ENCODE measurements at regions not wholly inside any gene's neighbourhood (a gene's known extent, or its start where the extent isn't known, plus 50 kb on each side); places are given as distances from the start of the nearest gene placed in this dataset.
"Not testable (repeated sequence)": the region's sequence is repeated elsewhere in the genome, so short reads cannot be mapped to it uniquely, and the experiment has no call there.

DNA sequence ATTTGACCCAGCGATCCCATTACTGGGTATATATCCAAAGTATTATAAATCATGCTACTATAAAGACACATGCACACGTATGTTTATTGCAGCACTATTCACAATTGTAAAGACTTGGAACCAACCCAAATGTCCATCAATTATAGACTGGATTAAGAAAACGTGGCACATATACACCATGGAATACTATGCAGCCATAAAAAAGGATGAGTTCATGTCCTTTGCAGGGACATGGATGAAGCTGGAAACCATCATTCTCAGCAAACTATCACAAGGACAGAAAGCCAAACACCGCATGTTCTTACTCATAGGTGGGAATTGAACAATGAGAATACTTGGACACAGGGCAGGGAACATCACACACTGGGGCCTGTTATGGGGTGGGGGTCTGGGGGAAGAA, 317.8 kb downstream of the TSHZ3 start:
- not testable (repeated sequence) for DNase-seq

DNA sequence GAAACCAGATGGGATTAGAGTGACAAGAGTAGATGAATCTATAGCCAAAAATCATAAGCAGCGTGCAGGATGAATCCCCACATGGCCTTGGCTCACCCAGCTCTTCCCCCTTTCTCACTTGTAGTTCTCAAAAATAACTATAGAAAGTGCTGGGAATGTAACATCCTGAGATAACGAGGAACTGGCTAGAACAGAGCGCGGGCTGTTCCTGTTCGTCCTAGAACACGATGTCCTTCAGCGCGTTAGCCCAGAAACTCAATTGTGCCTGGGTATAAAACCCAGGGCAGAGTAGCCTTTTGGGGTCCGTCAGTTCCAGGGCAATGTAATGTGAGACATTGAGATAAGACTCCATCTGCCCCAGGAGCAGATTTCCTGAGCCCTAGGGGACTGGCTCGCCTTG, 326.2 kb downstream of the TSHZ3 start:
- no peak for DNase-seq

DNA sequence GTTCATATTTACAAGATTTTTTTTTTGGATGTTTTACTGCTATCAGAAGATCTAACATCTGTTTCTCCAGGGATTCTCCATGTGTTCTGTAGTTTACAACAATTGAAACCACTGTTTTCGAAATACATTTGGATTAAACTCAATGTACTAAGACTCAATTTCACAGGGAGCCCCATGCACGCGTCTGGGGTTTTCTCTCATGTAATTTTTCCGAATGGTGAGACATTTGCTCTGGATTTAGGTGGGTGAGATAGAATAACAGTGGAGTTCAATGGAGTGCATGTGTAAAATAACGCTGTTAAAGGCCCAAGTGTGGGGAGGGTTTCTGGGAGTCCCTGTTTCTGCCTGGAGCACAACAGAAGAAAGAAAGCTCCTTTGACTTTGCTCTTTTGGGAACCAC, 330.3 kb downstream of the TSHZ3 start:
- DNase-seq: no peak

DNA sequence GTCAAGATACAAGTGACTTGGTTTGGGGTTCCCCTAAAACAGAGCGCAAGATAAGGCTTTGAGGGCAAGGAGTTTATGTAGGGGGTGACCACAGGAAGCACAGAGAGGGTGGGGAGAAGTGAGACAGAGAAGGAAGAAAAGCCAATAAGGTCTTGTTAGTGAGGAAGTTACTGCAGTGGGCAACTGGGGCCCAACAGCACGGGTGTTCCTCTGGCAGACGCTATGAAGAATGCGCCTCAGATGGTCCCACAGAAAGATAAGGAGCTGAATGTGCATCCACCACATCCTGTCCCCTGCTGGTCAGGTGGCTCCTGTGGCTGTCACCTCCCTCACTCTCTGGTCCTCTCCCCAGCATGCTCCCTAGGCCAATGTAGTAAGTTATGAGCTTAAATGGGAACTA, 333.5 kb downstream of the TSHZ3 start:
- no peak for DNase-seq

DNA sequence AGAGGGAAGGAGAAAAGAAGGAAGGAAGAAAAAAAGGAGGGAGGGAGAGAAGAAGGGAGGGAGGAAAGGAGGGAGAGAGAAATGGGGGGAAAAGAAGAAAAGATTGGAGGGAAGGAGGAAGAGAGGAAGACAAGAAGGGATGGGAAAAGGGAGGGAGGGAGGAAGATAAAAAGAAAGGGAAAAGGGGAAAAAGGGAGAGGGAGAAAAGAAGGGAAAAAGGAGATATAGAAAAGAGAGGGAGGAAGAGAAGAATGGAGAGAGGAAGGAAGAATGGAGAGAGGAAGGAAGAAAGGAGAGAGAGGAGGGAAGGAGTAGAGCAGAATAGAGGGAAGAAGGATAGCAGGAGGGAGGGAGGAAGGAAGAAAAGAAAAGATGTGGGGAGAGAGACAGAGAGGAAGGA, 334.6 kb downstream of the TSHZ3 start:
- DNase-seq: no peak

DNA sequence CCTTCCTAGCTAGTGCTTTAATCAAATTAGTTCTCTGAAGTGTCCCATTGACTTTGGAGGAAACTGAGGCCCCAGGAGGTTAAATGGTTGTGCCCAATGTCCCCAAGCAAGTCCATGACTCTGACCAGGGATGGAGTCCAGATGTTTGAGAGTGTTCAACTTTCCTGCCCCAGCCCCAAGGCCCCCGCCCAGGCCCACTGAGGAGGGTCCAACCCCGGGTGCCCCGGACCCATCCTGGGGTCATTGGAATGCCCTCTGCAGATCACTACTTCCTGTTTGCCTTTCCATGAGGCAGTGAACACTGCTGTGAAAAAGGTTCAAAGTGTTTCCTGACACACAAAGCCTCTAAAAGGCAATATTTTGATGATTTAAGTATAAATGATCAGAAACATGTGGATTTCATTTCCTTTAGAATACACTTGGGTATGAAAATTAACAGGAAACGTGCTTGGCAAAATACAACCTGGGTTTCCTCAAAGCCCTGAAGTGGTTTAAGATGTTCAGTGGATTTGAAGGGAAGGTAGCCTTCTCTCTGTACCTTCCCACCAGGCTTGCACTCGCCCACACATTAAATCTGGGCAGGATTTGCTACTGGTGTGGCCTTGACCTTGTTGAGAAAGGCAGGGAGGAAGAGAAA, 335.7 kb downstream of the TSHZ3 start:
- DNase-seq: no peak

DNA sequence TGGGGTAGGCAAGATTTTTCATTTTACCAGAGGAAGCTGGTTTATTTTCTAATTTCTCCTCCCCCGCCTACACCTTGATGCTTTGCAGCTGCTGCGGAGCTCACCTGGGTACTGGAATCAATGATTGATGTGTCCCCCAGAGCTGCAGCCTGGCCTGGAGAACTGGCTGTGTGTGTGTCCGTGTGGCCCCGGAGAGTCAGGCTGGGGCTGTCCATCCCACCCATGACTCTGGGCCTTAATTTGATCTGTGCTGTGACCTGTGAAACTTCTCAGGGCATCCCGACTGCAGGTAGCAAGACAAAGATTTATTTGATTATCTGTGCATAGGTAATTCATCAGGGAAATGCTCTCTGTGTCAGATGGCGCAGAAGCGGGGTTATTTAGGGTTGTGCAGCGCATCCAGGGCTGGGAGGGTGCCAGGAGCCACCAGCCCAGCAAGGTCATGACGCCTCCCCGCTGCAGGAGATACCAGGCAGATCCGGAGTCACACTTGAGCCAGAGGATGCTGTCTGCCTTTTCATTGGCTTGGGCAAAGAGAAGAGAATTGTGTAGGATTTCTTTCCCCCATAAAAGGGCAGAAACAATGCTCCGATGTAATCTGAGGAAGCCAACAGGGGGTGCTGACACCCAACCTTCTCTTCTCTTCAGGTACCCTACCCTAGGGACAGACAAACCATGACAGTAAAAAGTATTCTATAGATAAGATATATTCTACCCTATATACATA, 346.6 kb downstream of the TSHZ3 start:
- DNase-seq: no peak

DNA sequence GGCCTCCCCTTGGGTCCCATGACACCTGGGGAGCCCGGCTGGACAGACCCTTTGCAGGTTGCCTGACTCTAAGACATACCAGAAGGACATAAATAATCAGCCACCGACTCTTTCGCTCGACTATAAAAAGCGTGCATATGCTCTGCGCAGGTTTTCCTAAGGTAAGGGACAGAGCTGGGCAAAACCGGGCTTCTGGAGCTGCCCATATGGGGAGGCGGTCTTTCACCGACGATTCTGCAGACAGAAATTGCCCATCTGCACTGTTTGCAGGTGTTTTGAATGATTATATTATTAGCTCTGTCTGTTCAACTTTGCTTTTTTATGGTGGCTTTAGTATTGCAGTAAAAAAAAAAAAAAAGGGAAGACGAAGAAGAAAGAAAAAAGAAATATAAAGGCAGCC, 347.2 kb downstream of the TSHZ3 start:
- no peak for DNase-seq

DNA sequence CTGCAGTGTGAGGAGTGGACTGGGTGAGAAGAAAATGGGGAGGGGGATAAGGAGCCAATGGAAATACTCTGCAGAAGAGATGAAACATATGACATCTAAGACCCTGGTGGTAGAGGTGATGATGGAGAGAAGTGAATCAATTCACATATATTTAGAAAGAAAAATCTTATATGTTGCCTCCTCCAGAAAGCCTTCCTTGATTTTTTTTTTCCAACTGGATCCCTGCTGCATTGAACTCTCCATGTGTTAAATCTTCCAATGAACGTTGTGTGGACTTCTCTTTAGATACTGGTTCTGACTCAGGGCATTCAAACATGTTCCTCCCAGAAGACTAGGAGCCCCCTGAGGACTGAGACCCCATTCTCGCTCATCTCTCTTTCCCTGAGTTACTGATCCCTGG, 348.3 kb downstream of the TSHZ3 start:
- no peak for DNase-seq

DNA sequence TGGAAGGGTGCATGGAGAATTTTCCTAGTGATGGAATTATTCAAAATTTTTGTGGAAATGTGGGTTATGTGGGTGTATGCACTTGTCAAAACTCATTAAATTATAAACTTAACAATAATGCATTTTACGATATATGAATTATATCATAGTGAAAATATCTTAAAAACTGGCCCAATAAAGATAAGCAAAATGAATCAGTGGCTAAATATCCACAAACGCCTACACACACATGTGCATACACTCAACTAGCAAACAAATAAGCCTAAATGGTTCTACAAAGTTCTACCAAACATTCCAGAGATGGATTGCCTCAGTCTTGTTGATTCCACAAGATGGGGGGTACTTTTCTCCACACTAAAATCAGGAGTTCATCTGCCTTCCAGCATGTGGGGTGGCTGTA, 349.5 kb downstream of the TSHZ3 start:
- DNase-seq: no peak

DNA sequence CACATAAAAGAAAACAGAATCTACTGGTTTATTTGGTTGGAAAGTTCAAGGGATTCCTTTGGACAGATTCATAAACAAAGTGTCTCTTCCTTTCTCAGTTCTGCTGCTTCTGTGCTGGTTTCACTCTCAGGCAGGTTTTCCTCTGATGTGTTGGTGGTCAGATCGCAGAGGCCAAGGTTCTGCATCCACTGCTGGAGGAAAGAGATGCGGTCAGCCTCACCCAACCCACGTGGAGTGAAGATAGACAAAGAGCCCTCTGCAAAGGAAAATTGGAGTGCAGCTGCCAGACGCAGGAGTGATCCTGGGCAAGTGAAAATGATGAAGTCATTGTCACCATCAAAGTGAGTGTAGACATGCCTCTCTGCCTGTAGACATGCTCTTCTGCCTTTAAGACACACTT, 352.0 kb downstream of the TSHZ3 start:
- DNase-seq: no peak

DNA sequence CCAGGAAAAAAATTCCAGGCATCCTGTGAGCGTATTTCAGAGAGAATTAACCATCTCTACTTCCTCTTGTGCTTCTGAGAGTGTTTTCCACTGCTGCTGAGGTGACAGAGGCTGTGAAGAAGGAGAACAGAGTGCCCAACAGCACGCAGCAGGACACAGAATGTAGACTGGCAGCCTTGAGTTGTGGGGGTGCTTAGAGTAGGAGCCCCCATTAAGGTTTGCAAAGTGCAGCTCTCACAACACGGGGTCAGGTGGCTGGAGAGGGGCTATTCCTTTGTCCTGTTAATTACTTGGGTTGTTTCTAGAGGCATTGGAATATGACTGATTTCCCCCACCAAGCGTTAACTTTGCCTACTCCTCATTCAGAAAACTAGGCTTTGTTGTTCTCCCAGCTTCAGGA, 370.6 kb downstream of the TSHZ3 start:
- no peak for DNase-seq

DNA sequence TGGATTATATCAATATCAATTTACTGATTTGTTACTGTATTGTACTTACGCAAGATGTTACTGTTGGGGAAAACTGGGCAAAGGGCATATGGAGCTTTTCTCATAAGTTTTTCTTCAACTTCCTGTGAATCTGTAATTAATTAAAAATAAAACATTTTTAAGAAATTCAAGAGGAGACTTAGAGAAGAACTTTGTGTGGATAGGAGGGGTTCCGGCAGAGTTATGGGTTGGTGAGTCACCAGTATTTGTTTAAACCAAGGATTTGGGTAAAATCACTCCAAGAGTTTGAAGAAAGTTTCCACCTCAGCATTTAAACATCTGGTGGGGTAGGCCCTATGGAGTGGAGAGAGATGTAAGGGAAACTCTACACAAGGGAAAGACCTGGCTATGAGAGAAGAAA, 379.6 kb downstream of the TSHZ3 start:
- no peak for DNase-seq

DNA sequence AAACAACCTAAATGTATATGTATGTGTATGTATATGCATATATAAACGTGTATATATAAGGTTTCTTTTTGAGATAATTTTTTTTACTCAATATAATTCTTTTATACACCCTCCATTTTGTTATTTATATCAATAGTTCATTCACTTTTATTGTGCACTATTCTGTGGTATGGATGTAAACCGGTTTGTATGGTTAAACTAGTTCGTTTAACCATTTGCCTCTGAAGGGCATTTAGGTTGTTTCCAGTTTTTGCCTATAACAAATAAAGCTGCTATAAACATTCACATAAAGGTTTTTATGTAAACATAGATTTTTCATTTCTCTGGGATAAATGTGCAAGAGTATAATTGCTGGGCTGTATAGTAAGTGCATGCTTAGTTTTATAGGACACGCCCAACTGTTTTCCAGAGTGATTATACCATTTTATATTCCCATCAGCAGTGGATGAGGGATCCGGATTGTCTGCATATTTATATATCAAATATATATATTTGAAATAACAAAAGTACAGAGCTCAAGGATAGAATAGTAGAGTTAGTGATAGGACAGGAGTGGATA, 380.3 kb downstream of the TSHZ3 start:
- DNase-seq: no peak

DNA sequence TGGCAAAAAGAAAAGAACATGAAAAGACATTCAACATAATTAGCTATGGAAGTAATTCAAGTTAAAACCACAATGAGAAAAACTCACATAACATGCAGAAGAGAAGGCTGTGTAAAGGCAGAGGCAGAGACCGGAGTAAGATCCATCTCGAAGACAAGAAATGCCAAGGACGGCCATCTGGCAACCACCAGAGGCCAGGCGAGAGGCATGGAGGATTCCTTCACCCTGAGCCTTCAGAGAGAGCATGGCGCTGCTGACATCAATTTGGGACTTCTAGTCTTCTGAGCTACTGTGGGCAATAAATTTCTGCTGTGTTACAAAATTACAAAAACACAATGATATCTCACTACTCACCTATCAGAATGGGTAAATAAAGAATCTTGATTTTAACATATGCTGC, 381.0 kb downstream of the TSHZ3 start:
- DNase-seq: no peak

DNA sequence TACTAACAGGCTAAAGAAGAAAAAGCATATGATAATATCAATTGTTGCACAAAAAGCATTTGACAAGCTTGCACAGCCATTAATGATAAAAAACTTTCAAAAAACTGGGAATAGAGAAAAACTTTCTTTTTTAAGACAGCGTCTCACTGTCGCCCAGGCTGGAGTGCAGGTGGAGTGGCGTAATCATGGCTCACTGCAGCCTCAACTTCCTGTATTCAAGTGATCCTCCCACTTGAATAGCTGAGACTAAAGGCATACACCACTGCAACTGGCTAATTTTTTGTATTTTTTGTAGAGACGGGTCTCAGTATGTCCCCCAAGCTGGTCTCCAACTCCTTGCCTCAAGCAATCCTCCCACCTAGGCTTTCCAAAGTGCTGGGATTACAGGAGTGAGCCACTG, 382.8 kb downstream of the TSHZ3 start:
- DNase-seq: peak; percentile 13 to 54

DNA sequence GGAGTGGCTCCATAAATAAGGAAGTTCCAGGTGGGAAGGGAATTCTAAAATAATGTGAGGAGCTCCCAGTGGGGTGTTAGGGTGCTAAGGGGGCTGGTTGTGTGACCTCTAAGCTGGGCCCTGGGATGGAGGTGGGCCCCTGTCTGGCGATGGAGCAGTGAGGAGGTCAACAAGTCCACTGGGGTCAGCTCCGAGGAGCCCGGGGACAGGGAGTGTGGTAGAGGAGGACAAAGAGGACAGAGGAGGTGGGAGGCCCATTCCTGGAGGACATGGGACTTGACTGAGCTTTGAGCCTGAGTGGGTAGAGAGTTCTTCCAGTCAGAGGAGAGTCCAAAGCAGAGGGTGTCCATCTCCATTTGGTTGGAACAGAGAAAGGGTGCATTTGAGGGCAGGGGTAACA, 390.2 kb downstream of the TSHZ3 start:
- no peak for DNase-seq

DNA sequence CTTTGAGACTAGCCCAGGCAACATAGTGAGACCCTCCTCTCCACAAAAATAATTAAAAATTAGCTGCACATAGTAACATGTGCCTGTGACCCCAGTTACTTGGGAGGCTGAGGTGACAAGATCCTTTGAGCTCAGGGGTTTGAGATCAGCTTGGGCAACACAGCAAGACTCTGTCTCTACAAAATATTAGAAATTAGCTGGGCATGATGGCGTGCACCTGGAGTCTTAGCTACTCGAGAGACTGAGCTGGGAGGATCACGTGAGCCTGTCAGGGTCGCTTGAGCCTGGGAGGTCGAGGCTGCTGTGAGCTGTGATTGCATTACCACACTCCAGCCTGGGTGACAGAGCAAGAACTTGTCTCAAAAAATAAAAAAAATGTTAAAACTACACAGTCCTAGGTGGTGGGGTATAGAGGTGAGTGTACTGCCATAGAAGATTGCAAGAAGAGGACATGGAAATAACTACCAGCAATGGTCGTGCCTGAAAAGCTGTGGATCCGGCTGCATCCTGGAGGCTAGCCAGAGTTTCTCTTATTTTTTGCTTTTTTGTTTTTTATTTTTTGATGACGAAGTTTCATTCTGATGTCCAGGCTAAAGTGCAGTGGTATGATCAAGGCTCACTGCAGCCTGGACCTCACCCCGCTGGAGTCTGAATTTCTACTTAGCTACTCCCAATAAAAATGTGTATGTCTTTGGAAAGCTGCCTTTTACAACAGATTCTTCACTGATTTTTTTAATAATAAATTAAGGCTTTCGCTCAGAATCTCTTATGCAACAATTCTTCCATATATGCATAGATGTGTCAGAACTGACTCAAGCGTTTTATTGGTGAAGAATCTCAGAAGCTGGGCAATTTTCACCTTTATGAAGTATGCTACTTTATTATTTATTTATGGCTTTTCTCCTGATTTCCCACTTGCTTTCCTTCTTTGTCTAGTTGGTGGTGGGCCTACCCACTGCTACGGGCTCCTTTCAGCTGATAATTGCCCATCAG, 393.8 kb downstream of the TSHZ3 start:
- no peak for DNase-seq

DNA sequence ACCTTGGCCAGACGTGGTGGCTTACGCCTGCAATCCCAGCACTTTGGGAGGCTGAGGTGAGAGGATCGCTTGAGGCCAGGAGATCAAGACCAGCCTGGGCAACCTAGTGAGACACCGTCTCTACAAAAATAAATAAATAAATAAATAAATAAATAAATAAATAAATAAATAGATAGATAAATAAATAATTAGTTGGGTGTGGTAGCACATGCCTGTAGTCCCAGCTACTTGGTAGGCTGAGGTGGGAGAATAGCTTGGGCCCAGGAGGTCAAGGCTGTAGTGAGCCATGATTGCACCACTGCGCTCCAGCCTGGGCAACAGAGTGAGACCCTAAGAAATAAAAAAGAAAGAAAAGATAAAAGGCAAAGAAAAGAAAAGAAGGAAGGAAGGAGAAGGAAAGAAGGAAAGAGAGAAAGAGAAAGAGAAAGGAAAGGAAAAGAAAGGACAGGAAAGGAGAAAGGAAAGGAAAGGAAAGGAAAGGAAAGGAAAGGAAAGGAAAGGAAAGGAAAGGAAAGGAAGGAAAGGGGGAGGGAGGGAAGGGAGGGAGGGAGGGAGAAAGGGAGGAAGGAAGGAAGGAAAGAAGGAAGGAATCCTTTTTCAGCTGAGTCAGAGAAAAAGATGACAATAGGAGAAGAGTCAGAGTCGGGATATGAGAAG, 404.8 kb downstream of the TSHZ3 start:
- DNase-seq: not testable (repeated sequence)

DNA sequence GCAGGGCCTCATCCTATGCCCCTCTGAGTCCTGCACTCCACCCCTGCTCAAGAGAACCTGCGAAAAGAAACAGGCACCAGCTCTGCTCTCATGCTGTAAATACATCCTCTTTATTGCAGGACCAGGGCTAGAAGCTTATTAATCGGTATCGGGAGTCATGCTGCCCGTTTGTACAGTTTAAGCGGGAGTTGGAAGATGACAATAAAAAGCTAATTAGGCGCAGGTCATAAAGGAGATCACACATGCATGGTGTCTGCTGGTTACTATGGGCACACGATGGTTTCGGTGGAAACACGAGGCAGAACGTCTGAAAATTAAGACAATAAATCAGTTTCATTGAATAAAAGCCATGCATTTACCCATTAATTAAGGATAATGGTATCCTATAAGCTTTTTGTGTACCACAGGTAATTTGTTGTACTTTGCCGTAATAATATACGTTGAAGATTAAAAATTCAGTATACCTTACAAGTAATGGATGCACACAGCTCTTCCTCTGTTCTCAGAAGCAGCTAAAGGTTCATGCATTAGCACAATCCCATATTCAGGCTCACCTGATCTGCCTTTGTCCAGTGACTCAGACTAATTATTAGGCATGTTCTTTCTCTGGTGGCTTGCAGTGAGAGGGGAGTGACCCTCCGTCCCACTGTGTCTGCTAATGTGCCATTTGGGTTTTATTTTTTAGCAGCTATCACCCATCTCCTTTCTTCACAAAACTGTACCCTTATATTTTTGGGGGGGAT, 406.0 kb downstream of the TSHZ3 start:
- DNase-seq: no peak

DNA sequence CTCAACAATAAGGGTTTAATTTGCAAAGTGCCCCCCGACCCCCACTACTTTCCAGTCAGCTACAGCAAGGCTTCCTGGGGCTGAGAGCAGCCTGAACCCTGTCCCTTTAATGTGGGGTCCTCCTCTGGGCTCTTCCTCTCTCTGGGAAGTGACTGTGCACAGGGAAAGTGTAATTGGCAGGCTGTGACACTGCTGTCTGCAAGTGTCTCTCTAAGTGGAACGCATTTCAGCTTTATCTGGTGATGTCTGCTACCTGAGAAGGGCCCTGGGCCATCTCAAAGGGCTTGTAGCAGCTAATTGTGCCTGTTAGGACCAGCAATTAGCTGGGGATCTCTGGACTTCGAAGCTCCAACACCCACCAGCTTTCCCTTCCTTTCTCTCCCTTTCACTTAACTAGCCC, 406.6 kb downstream of the TSHZ3 start:
- DNase-seq: no peak

DNA sequence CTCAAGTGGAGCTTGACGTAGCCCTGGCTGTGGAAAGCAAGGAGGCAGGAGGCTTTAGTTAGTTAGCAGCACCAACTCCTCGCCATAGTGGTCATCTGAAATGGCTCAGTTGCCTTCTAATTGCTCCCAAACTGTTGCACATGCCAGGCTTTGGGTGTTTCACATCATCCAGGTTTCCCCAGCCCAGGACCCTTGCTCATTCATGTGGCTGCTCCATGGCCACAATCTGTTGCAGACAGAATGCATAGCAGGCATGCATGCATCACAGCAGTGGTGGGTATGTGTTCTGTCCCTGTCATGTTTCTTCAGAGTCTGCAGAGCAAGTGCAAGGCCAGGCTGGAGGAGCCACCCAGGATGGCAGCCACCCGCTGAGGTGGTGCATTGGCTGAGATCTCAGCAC, 407.6 kb downstream of the TSHZ3 start:
- DNase-seq: no peak
